GM12873 (cell line): ENCODE measurements at regions not wholly inside any gene's neighbourhood (a gene's known extent, or its start where the extent isn't known, plus 50 kb on each side); places are given as distances from the start of the nearest gene placed in this dataset.

Source experiments
- CTCF ChIP-seq: IDR thresholded peaks from 2 replicates; pipeline ENCODE4 v1.5.1; 2012; ENCODE audit warnings: low read depth, mild to moderate bottlenecking, moderate library complexity, low read length, control low read depth; ENCODE audit not compliant: insufficient read depth; ENCODE audit errors: missing control alignments

GRCh38 chr12:92223481-92223880 is 77.8 kb upstream of the BTG1 start:
- no peak for TF ChIP-seq CTCF

DNA sequence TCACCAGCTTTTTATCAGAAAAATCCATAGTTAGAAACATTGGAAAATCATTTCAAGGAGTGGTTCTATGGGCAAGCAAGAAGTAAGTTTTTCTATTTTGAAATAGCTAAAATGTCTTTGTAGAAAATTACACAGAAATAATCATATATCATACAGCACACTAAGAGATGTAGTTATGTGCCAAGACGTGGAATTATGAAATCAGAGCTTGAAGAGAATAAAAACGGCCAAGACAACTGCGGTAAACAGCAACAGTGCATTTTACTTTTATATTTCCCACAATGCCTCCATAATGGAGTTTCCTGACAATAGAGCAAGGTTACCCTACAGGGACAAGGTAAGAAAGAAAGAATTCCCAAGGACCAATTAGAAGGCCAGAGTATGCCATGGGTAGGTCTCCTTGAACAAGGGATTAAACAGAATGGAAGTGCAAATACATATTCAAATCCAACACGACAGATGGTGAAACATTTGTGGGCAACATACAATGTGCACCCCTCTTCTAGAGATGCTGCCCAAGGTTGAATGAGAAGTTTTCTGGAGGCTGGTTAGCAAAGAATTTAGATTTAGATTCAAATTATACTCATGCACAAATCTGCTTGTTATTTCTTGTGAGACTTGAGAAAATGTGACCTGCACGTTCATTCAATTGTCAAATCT is 76.1 kb upstream of the BTG1 start:
- TF ChIP-seq CTCF = no peak

- no peak for TF ChIP-seq CTCF
Measured at GRCh38 chr12:92218394-92219077, 72.9 kb upstream of the BTG1 start.

- no peak for TF ChIP-seq CTCF
Measured at GRCh38 chr12:92216092-92216491, 70.4 kb upstream of the BTG1 start.

GRCh38 chr12:92215358-92215757 is 69.7 kb upstream of the BTG1 start:
- TF ChIP-seq CTCF = no peak

DNA sequence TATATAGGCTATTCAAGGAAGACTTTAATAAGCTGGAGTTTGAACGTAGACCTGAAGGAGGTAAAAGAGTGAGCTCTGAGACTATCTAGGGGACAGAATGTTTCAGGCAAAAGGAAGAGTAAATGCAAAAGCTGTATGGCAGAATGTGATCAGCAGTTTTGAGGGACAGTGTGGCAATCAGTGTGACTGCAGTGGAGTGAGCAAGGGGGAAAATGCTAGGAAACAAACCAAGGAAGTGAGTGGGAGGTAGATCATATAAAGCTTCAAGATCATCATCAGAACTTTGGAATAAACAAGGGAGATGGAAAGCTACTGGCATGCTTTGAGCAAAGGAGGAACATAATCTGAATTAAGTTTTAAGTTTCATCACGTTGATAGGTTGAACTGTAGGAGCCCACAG is 67.5 kb upstream of the BTG1 start:
- TF ChIP-seq CTCF = no peak

GRCh38 chr12:92210071-92210470 is 64.4 kb upstream of the BTG1 start:
- TF ChIP-seq CTCF = peak; percentile 2
